Small intestine (tissue), 7 donors: ENCODE measurements at regions not wholly inside any gene's neighbourhood (a gene's known extent, or its start where the extent isn't known, plus 50 kb on each side); places are given as distances from the start of the nearest gene placed in this dataset.

Source experiments
- DNase-seq, 2 donors: peaks; one replicate each; pipeline versions ENCODE4 v3.0.0 to v3.0.0-alpha.2; 2013
- FAIRE-seq: peaks from 2 replicates; lab custom pipeline; 2012; peaks lifted over from hg19 to GRCh38; lab: Jason Lieb, UNC
- H3K27ac ChIP-seq, 3 donors: one replicate each; pipeline ENCODE4 v1.5.1; 2013; ENCODE audit warnings: low read length in 2 of 3, mild to moderate bottlenecking in 2 of 3, control low read depth in 1 of 3, inconsistent platforms in 1 of 3, low read depth in 1 of 3, moderate library complexity in 1 of 3
- H3K27me3 ChIP-seq, 3 donors: one replicate each; pipeline ENCODE4 v1.6.1; 2013; ENCODE audit warnings: low read length in 3 of 3, inconsistent platforms in 1 of 3; ENCODE audit not compliant: control insufficient read depth in 3 of 3, insufficient read depth in 3 of 3
- H3K36me3 ChIP-seq, 3 donors: one replicate each; pipeline ENCODE4 v1.6.1; 2013; ENCODE audit warnings: low read length in 3 of 3, inconsistent platforms in 1 of 3, low read depth in 1 of 3, mild to moderate bottlenecking in 1 of 3, moderate library complexity in 1 of 3; ENCODE audit not compliant: control insufficient read depth in 3 of 3, insufficient read depth in 2 of 3
- H3K4me1 ChIP-seq, 3 donors: one replicate each; pipeline ENCODE4 v1.6.1; 2013; ENCODE audit warnings: low read length in 2 of 3, inconsistent platforms in 1 of 3, low read depth in 1 of 3, mild to moderate bottlenecking in 1 of 3, moderate library complexity in 1 of 3; ENCODE audit not compliant: control insufficient read depth in 3 of 3, insufficient read depth in 2 of 3
- H3K4me3 ChIP-seq, 3 donors: one replicate each; pipeline ENCODE4 v1.5.1; 2013; ENCODE audit warnings: low read length in 3 of 3, control low read depth in 1 of 3, inconsistent platforms in 1 of 3, low read depth in 1 of 3, mild to moderate bottlenecking in 1 of 3, moderate library complexity in 1 of 3
- H3K9me3 ChIP-seq, 2 donors: one replicate each; pipeline ENCODE4 v1.6.1; 2013; ENCODE audit warnings: low read depth in 1 of 2, low read length in 1 of 2; ENCODE audit not compliant: control insufficient read depth in 2 of 2, insufficient read depth in 1 of 2
- WGBS, 3 donors: extraction: QIAGEN DNeasy Blood & Tissue Kit; methylation state at CpG; one replicate each; pipeline ENCODE4 v1.1.7; 2013; 5-methylcytosine and 5-hydroxymethylcytosine counted together
- donor health status: healthy with polysubstance abuse.
- donor health status: control.
- donor health status: control.
- donor health status: Bipolar disorder and iron deficiency.
- donor health status: healthy.

DNA sequence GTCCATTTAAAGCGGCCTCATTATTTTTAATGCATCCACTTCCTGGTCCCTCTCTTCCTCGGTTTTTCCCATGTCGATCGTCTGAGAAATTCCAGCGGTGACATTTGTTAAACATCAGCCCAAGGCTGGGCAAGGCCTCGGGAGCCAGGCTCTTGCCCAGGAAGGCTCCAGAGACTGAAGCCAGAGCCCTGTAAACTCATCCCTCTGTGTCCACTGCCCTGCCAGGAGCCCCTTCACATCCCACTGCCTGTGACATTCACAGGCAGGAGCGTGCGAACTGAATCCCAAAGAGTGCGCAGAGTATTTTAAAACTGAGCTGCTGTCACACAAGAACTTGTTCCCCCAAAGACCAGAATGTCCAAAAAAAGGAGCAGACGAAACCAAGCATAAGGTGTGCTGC lies 56.5 kb upstream of the ANO1 start:
- Histone ChIP-seq H3K4me3 (no peak overlapping the region), H3K27ac (no peak overlapping the region), H3K27me3 (peaks cover 0 to 2% (median 2%) of the 10 kb centered on the region in 3 donors), H3K36me3 (no peaks in the 10 kb centered on the region), H3K4me1 (no peaks in the 10 kb centered on the region), H3K9me3 (peaks cover 0 to 9% of the 10 kb centered on the region in 2 donors)
- 79 to 90% (median 86%) methylated on average over 10 of the region's 10 CpGs for WGBS, 3 donors
- FAIRE-seq (no peak), DNase-seq (no peak)

DNA sequence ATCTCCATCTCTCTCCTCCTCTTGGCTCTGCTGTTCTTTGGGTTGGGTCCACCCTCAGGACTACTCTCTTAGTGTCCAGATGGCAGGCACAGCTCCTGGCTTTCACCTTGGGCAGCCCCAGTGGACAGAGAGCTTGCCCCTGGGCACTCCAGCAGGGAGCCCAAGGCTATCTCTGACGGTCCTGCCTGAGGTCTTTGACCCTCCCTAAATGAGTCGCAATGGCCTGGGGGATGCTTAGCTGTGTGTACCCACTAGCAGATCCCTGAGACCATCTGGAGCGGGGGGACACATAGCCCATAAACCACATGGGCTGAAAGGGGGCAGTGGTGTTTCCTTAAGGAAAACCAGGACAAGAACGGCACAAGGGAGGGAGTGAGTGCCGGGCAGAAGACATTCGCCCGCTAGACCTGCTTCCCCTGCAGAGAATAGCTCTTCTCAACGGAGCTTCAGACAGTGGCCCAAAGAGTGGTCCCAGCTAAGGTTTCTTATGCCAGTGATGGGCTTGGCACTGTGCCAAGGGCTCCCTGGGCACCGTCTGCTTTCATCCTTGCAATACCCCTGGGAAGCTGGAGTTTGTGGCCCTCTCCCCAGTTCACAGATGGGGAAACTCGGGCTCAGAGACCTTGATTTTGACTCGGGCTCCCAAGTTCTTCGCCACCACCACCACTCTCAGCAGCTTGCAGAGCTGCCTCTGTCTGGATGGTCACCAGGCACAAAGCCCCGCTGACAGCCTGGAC lies 53.9 kb upstream of the ANO1 start:
- DNase-seq: no peak
- Histone ChIP-seq H3K27me3 (peaks cover 0 to 2% (median 0%) of the 10 kb centered on the region in 3 donors), H3K4me1 (no peaks in the 10 kb centered on the region), H3K4me3 (no peak overlapping the region), H3K36me3 (no peaks in the 10 kb centered on the region), H3K9me3 (peaks cover 0 to 9% of the 10 kb centered on the region in 2 donors), H3K27ac (no peak overlapping the region)
- 79 to 82% (median 81%) methylated on average over 13 of the region's 13 CpGs for whole genome bisulfite sequencing, 3 donors
- no peak for FAIRE-seq

DNA sequence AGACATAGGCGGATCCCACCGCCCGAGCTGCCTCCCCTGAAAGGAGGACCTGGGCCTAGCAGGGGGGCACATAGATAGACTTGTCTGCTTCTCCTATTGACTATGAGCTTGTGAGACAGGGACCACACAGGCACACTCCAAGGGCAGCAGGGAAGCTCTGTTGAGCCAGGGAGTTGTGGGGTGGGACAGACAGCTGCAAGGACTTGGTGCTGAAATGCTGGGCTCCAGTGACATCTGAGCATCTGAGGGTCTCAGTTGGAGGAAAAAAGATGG lies 53.4 kb upstream of the ANO1 start:
- peaks cover 0 to 9% of the 10 kb centered on the region in 2 donors for H3K9me3 ChIP-seq
- no peak for FAIRE-seq
- peaks cover 0 to 2% (median 0%) of the 10 kb centered on the region in 3 donors for H3K27me3 ChIP-seq
- no peak for DNase-seq
- no peak overlapping the region for H3K4me3 ChIP-seq
- no peaks in the 10 kb centered on the region for H3K4me1 ChIP-seq
- WGBS, 3 donors: 92 to 100% (median 95%) methylated on average over 3 of the region's 3 CpGs
- no peaks in the 10 kb centered on the region for H3K36me3 ChIP-seq
- no peak overlapping the region for H3K27ac ChIP-seq

DNA sequence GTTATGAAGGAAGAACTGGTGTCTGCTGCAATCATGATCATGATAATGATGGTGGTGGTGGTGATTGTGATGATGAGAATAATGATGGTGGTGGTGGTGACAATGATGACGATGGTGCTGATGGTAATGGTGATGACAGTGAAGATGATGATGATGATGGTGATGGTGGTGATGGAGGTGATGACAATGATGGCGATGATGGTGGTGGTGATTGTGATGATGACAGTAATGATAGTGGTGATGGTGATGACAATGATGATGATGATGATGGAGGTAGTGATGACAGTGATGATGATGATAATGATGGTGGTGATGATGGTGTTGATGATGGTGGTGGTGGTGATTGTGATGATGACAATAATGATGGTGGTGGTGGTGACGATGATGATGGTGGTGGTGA lies 52.8 kb upstream of the ANO1 start:
- 94 to 98% (median 96%) methylated on average over 3 of the region's 3 CpGs for WGBS, 3 donors
- Histone ChIP-seq H3K4me1 (no peaks in the 10 kb centered on the region), H3K27me3 (peaks cover 0 to 2% (median 0%) of the 10 kb centered on the region in 3 donors), H3K9me3 (peaks cover 0 to 9% of the 10 kb centered on the region in 2 donors), H3K27ac (no peak overlapping the region), H3K4me3 (no peak overlapping the region), H3K36me3 (no peaks in the 10 kb centered on the region)
- DNase-seq (no peak), FAIRE-seq (no peak)

DNA sequence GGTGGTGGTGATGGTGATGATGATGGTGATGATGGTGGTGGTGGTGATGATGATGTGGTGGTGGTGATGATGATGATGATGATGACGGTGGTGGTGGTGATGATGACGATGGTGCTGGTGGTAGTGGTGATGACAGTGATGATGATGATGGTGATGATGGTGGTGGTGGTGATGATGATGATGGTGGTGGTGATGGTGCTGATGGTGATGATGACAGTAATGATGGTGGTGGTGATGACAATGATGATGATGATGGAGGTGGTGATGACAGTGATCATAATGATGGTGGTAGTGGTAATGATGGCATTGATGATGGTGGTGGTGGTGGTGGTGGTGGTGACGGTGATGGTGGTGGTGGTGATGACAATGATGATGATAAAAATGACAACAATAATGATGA lies 52.1 kb upstream of the ANO1 start:
- Histone ChIP-seq H3K4me1 (no peaks in the 10 kb centered on the region), H3K36me3 (no peaks in the 10 kb centered on the region), H3K27ac (no peak overlapping the region), H3K4me3 (no peak overlapping the region), H3K27me3 (peaks cover 0 to 2% (median 0%) of the 10 kb centered on the region in 3 donors), H3K9me3 (peaks cover 0 to 9% of the 10 kb centered on the region in 2 donors)
- DNase-seq: no peak
- 76 to 79% (median 77%) methylated on average over 3 of the region's 3 CpGs for WGBS, 3 donors
- FAIRE-seq: no peak

DNA sequence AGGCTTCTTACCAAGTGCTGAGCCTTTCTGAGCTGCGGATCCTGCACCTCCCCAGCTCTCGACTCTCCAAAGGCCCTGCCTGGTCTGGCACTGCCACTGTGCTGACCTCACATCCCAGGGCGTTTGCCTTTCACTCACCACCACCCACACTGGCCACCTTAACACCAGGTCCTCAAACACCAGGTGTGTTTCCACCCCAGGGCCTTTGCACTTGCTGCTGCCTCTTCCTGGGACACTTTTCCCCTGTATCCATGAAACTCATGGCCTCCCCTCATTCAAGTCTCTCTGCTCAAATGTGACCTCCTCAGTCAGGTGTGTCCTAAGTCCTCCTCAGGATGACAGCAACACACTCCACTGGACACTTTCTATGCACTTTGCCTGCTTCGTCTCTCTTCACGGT lies 51.4 kb upstream of the ANO1 start:
- 74 to 88% (median 80%) methylated on average over 5 of the region's 5 CpGs for WGBS, 3 donors
- no peak overlapping the region for H3K4me3 ChIP-seq
- no peaks in the 10 kb centered on the region for H3K36me3 ChIP-seq
- H3K9me3 ChIP-seq: peaks cover 0 to 9% of the 10 kb centered on the region in 2 donors
- H3K27me3 ChIP-seq: peaks cover 0 to 2% (median 0%) of the 10 kb centered on the region in 3 donors
- H3K27ac ChIP-seq: no peak overlapping the region
- DNase-seq (no peak), FAIRE-seq (no peak)
- no peaks in the 10 kb centered on the region for H3K4me1 ChIP-seq

DNA sequence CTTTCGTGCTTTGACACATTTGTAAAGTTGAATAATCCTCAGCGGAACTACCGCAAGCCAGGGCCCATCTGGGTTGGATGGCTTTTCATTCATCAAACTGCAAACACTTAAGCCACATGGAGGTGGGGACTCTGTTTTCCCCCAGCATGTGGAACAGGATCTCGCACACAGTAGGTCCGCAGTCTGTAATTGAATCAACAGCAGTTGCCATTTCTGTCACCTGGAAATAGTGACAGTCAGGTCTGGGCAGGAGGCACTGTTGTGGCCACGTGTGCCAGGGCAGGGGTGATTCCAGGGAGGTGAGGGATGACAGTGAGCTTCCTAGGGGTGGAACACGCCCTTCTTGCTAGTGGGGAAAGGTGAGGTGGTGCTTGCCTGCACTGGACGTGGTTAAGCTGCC lies 50.7 kb upstream of the ANO1 start:
- Histone ChIP-seq H3K27me3 (peaks cover 0 to 2% (median 0%) of the 10 kb centered on the region in 3 donors), H3K4me1 (no peaks in the 10 kb centered on the region), H3K36me3 (no peaks in the 10 kb centered on the region), H3K4me3 (no peak overlapping the region), H3K27ac (no peak overlapping the region), H3K9me3 (peaks cover 0 to 9% of the 10 kb centered on the region in 2 donors)
- 71 to 82% (median 76%) methylated on average over 8 of the region's 8 CpGs for WGBS, 3 donors
- FAIRE-seq (no peak), DNase-seq (no peak)

DNA sequence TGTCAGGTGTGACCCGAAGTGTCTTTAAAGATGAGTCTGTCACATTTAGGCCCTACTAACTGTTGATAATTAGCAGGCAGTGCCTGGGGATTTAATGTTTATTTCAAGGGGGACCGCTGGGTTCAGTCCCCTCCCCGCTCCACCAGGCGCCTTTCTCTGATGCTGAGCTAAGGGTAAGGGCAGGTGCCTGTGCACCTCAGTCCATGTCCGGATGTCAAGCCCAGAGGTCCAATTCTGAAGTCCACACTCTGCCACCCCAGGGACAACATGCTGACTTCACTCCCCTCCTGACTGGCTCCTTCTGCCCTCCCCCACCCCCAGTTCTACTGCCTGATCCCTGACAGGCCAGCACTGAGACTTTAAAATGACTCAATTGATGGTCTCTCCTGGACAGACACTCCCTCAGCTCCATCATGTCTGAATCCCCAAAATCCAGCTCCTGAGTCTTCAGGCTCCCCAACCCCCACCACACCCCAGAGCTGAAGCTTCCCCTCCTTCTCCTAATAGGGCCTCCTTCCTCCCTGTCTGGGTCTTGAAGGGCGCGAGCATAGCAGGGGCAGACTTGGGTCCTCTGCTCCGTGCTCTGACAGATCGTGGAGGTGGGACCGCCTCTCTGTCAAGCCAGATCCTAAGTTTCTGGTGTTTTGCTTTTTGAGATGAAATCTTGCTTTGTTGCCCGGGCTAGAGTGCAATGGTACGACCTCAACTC lies 49.8 kb upstream of the ANO1 start:
- 73 to 77% (median 76%) methylated on average over 12 of the region's 12 CpGs for WGBS, 3 donors
- no peak overlapping the region for H3K4me3 ChIP-seq
- no peak for DNase-seq
- H3K9me3 ChIP-seq: peaks cover 0 to 3% of the 10 kb centered on the region in 2 donors
- H3K27ac ChIP-seq: no peak overlapping the region
- H3K4me1 ChIP-seq: no peaks in the 10 kb centered on the region
- no peak for FAIRE-seq
- H3K36me3 ChIP-seq: no peaks in the 10 kb centered on the region
- no peaks in the 10 kb centered on the region for H3K27me3 ChIP-seq
